ENCODE measurements at regions not wholly inside any gene's neighbourhood (a gene's known extent, or its start where the extent isn't known, plus 50 kb on each side); places are given as distances from the start of the nearest gene placed in this dataset.

- no peak for DNase-seq
- no peak for ATAC-seq
- intact Hi-C loops (cut with DNase I, micrococcal nuclease) = no loop called here
Observed at GRCh38 chr7:159272739-159273138, 128.1 kb upstream of the VIPR2 start.

GRCh38 chr7:159271781-159272180, 127.1 kb upstream of the VIPR2 start:
- no peak for ATAC-seq
- intact Hi-C loops (cut with DNase I, micrococcal nuclease) = no loop called here
- no peak for DNase-seq

GRCh38 chr7:159269745-159270144, 125.1 kb upstream of the VIPR2 start:
- intact Hi-C loops (cut with DNase I, micrococcal nuclease) = no loop called here
- ATAC-seq (no peak), DNase-seq (no peak)

GRCh38 chr7:159263430-159263829, 118.8 kb upstream of the VIPR2 start:
- DNase-seq = no peak
- ATAC-seq = no peak
- intact Hi-C loops (cut with DNase I, micrococcal nuclease) = no loop called here

- no peak for ATAC-seq
- DNase-seq = no peak
- intact Hi-C loops (cut with DNase I, micrococcal nuclease) = no loop called here
Observed at GRCh38 chr7:159253657-159254056, 109.0 kb upstream of the VIPR2 start.

GRCh38 chr7:159250471-159250870, 105.8 kb upstream of the VIPR2 start:
- ATAC-seq (no peak), DNase-seq (no peak)
- intact Hi-C loops (cut with DNase I, micrococcal nuclease) = no loop called here

GRCh38 chr7:159249671-159250070, 105.0 kb upstream of the VIPR2 start:
- no peak for ATAC-seq
- DNase-seq = no peak
- intact Hi-C loops (cut with DNase I, micrococcal nuclease) = no loop called here

- ATAC-seq (no peak), DNase-seq (no peak)
- intact Hi-C loops (cut with DNase I, micrococcal nuclease) = no loop called here
Observed at GRCh38 chr7:159247910-159248309, 103.2 kb upstream of the VIPR2 start.

- ATAC-seq = no peak
- intact Hi-C loops (cut with DNase I, micrococcal nuclease) = no loop called here
- DNase-seq = no peak
Observed at GRCh38 chr7:159246702-159247480, 102.2 kb upstream of the VIPR2 start.

GRCh38 chr7:159240962-159241361, 96.3 kb upstream of the VIPR2 start:
- DNase-seq = no peak
- no peak for ATAC-seq
- intact Hi-C loops (cut with DNase I, micrococcal nuclease) = no loop called here

- no peak for DNase-seq
- intact Hi-C loops (cut with DNase I, micrococcal nuclease) = no loop called here
Observed at GRCh38 chr7:159239028-159239427, 94.4 kb upstream of the VIPR2 start.

GRCh38 chr7:159238541-159238940, 93.9 kb upstream of the VIPR2 start:
- no peak for DNase-seq
- intact Hi-C loops (cut with DNase I, micrococcal nuclease) = no loop called here

More at GRCh38 chr7:159239028-159239427, 94.4 kb upstream of the VIPR2 start:
- ATAC-seq = no peak

GRCh38 chr7:159237022-159237653, 92.5 kb upstream of the VIPR2 start:
- DNase-seq = no peak
- no peak for ATAC-seq
- intact Hi-C loops (cut with DNase I, micrococcal nuclease) = no loop called here

More at GRCh38 chr7:159238541-159238940, 93.9 kb upstream of the VIPR2 start:
- ATAC-seq = no peak

- no peak for ATAC-seq
- intact Hi-C loops (cut with DNase I, micrococcal nuclease) = no loop called here
- DNase-seq = no peak
Observed at GRCh38 chr7:159231017-159231416, 86.3 kb upstream of the VIPR2 start.

GRCh38 chr7:159229683-159230475, 85.2 kb upstream of the VIPR2 start:
- intact Hi-C loops (cut with DNase I, micrococcal nuclease) = no loop called here
- DNase-seq = no peak
- ATAC-seq = no peak

- no peak for DNase-seq
- intact Hi-C loops (cut with DNase I, micrococcal nuclease) = no loop called here
- no peak for ATAC-seq
Observed at GRCh38 chr7:159227433-159227832, 82.8 kb upstream of the VIPR2 start.

- no peak for DNase-seq
- no peak for ATAC-seq
- intact Hi-C loops (cut with DNase I, micrococcal nuclease) = no loop called here
Observed at GRCh38 chr7:159226011-159226702, 81.5 kb upstream of the VIPR2 start.

- DNase-seq = no peak
- ATAC-seq = no peak
- intact Hi-C loops (cut with DNase I, micrococcal nuclease) = no loop called here
Observed at GRCh38 chr7:159218607-159219006, 73.9 kb upstream of the VIPR2 start.

- no peak for ATAC-seq
- intact Hi-C loops (cut with DNase I, micrococcal nuclease) = no loop called here
- no peak for DNase-seq
Observed at GRCh38 chr7:159218170-159218569, 73.5 kb upstream of the VIPR2 start.

All from left colon (tissue), 2 donors.